ENCODE measurements at regions not wholly inside any gene's neighbourhood (a gene's known extent, or its start where the extent isn't known, plus 50 kb on each side); places are given as distances from the start of the nearest gene placed in this dataset.
"Not testable (repeated sequence)": the region's sequence is repeated elsewhere in the genome, so short reads cannot be mapped to it uniquely, and the experiment has no call there.

- H4K20me1 ChIP-seq (ENCODE audit: control insufficient read depth, insufficient read depth, insufficient read length); H3K27me3 ChIP-seq (ENCODE audit: insufficient read depth, low read length); H3K9me3 ChIP-seq (ENCODE audit: control insufficient read depth, low read depth, low read length); H3K14ac ChIP-seq (ENCODE audit: insufficient read depth, low read length); H2AFZ ChIP-seq (ENCODE audit: low read length); H3K79me1 ChIP-seq (ENCODE audit: insufficient read depth, low read depth, low read length, poor library complexity, severe bottlenecking); H2BK5ac ChIP-seq (ENCODE audit: insufficient read length, low read length); H3T11ph ChIP-seq (ENCODE audit: low read length); H4K91ac ChIP-seq (ENCODE audit: insufficient read length, low read depth, low read length); H2BK120ac ChIP-seq (ENCODE audit: low read depth, low read length, poor library complexity, severe bottlenecking); H4K8ac ChIP-seq (replicated peaks; ENCODE audit: insufficient read length, low read depth, low read length); H3K79me2 ChIP-seq (ENCODE audit: insufficient read depth, low read length); H3K4ac ChIP-seq (ENCODE audit: low read depth, low read length); H3K23ac ChIP-seq (ENCODE audit: insufficient read length, low read depth, low read length); H2BK12ac ChIP-seq (ENCODE audit: insufficient read length, low read depth, low read length); H3K23me2 ChIP-seq (ENCODE audit: insufficient read length, low read depth, low read length, poor library complexity, severe bottlenecking); H2BK20ac ChIP-seq (ENCODE audit: low read depth, low read length, poor library complexity, severe bottlenecking); H3K27me3 Mint-ChIP-seq (ENCODE audit: low read depth); H2BK15ac ChIP-seq (ENCODE audit: low read depth, low read length); H3K9me3 Mint-ChIP-seq; H2AK5ac ChIP-seq (ENCODE audit: insufficient read length, low read length); H3K36me3 Mint-ChIP-seq (ENCODE audit: insufficient read depth in 1 of 3, low read depth in 3 of 3): not testable (repeated sequence)
- peak overlapping the region; percentile 75 for H3K4me2 ChIP-seq (ENCODE audit: insufficient read depth, insufficient read length, low read length)
- peak overlapping the region; percentile 75 for H3K9ac ChIP-seq (ENCODE audit: extremely low read depth, insufficient read length, low read length)
- Mint-ChIP-seq H3K4me1 (peaks cover 55 to 67% of the 10 kb centered on the region in 2 experiments), H3K27ac (peak overlapping the region; percentile 50 to 97 (median 91)), H3K4me3 (peak overlapping the region; percentile 59 to 72; a peak in 4 of 5 replicates)
- peak overlapping the region; percentile 57 for H4K5ac ChIP-seq (ENCODE audit: insufficient read length, low read depth, low read length)
- H3K4me1 ChIP-seq (ENCODE audit: insufficient read depth, low read length) = peaks cover 13% of the 10 kb centered on the region; the same call in 1 of the 2 replicates
- no CpG with 5 or more reads among the region's 3 CpGs for WGBS (ENCODE audit: extremely low coverage, insufficient read length, low lambda C conversion rate)
- peak overlapping the region; percentile 74 for H3K56ac ChIP-seq (ENCODE audit: insufficient read length, low read depth, low read length)
- H3K27ac ChIP-seq (ENCODE audit: insufficient read length, low read depth, low read length) = peak overlapping the region; percentile 99
- H3K18ac ChIP-seq (ENCODE audit: insufficient read length, low read depth, low read length) = peak overlapping the region; percentile 50
- DNase-seq = peak; percentile 50
Observed at GRCh38 chr20:12753742-12754141, 255.0 kb upstream of the SPTLC3 start.

- H3K27ac Mint-ChIP-seq = peak overlapping the region; percentile 85 to 96 (median 92)
- H3K14ac ChIP-seq (ENCODE audit: insufficient read depth, low read length); H4K20me1 ChIP-seq (ENCODE audit: control insufficient read depth, insufficient read depth, insufficient read length); H2BK120ac ChIP-seq (ENCODE audit: low read depth, low read length, poor library complexity, severe bottlenecking); H3K4me1 ChIP-seq (ENCODE audit: insufficient read depth, low read length); H4K91ac ChIP-seq (ENCODE audit: insufficient read length, low read depth, low read length); H3K23me2 ChIP-seq (ENCODE audit: insufficient read length, low read depth, low read length, poor library complexity, severe bottlenecking); H3K4me2 ChIP-seq (ENCODE audit: insufficient read depth, insufficient read length, low read length); H3K9ac ChIP-seq (ENCODE audit: extremely low read depth, insufficient read length, low read length); H3K27me3 Mint-ChIP-seq (ENCODE audit: low read depth); H2BK15ac ChIP-seq (ENCODE audit: low read depth, low read length); H2BK20ac ChIP-seq (ENCODE audit: low read depth, low read length, poor library complexity, severe bottlenecking); H2BK12ac ChIP-seq (ENCODE audit: insufficient read length, low read depth, low read length); H3K9me3 ChIP-seq (ENCODE audit: control insufficient read depth, low read depth, low read length); H4K8ac ChIP-seq (replicated peaks; ENCODE audit: insufficient read length, low read depth, low read length); H2BK5ac ChIP-seq (ENCODE audit: insufficient read length, low read length); H3K9me3 Mint-ChIP-seq; H3K36me3 Mint-ChIP-seq (ENCODE audit: insufficient read depth in 1 of 3, low read depth in 3 of 3); H3T11ph ChIP-seq (ENCODE audit: low read length); H3K18ac ChIP-seq (ENCODE audit: insufficient read length, low read depth, low read length); H3K4ac ChIP-seq (ENCODE audit: low read depth, low read length); H3K56ac ChIP-seq (ENCODE audit: insufficient read length, low read depth, low read length); DNase-seq; H2AFZ ChIP-seq (ENCODE audit: low read length); H3K27me3 ChIP-seq (ENCODE audit: insufficient read depth, low read length); H2AK5ac ChIP-seq (ENCODE audit: insufficient read length, low read length); H4K5ac ChIP-seq (ENCODE audit: insufficient read length, low read depth, low read length); H3K23ac ChIP-seq (ENCODE audit: insufficient read length, low read depth, low read length); H3K27ac ChIP-seq (ENCODE audit: insufficient read length, low read depth, low read length); H3K79me1 ChIP-seq (ENCODE audit: insufficient read depth, low read depth, low read length, poor library complexity, severe bottlenecking); H3K79me2 ChIP-seq (ENCODE audit: insufficient read depth, low read length): not testable (repeated sequence)
- H3K4me3 Mint-ChIP-seq = peak overlapping the region in 1 of 2 experiments; percentile 4; a peak in 2 of 5 replicates
- peaks cover 61 to 71% of the 10 kb centered on the region in 2 experiments for H3K4me1 Mint-ChIP-seq
- no CpG with 5 or more reads among the region's 5 CpGs for WGBS (ENCODE audit: extremely low coverage, insufficient read length, low lambda C conversion rate)
Observed at GRCh38 chr20:12759493-12759892, 249.3 kb upstream of the SPTLC3 start.
